ENCODE measurements at regions not wholly inside any gene's neighbourhood (a gene's known extent, or its start where the extent isn't known, plus 50 kb on each side); places are given as distances from the start of the nearest gene placed in this dataset.

DNA sequence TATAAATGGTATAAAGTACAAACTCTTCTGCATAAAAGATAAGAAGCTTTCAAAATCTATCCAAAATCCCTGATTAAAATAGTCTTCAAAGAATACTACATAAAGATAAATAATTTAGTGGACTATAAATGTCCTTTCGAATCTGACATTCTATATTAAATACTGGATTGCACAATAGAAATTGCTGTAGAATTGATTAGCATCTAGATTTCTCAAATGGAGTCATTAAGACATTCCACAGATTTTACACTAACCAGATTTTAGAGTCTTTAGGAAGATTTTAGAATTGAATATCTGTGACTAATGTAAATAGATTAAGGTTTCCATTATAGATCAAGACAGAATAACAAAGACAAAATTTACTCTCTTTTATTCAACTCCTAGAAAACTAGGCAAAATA, 663.9 kb downstream of the STPG2 start:
- TF ChIP-seq YY1 (IDR thresholded peaks at IDR 0.05; ENCODE audit: insufficient read depth, insufficient read length) (no peak), ZNF274 (IDR thresholded peaks at IDR 0.05; ENCODE audit: low read depth, low read length) (no peak)
